GM12878 (cell line): ENCODE measurements at regions not wholly inside any gene's neighbourhood (a gene's known extent, or its start where the extent isn't known, plus 50 kb on each side); places are given as distances from the start of the nearest gene placed in this dataset.

ENCODE experiments used
- ATAC-seq: fragments of 200-7000 bp; cut with Tn5 transposase; 3 replicates; pipeline ENCODE4 v1.9.1; 2020; ENCODE audit warnings: mild to moderate bottlenecking, moderate library complexity
- BruUV-seq: library from RNA; stranded (reverse); fragments of 400-500 nt; replicated peaks from 2 replicates; lab custom pipeline; 2021; lab: Mats Ljungman, UMichigan
- CTCF ChIA-PET: fragments of 300-600 bp; sonication (Branson Sonifier 250); formaldehyde crosslinking; extraction: SDS; loops from one replicate; lab custom pipeline; 2021; ENCODE audit warnings: inconsistent platforms; lab: Yijun Ruan, JAX
- POLR2A ChIA-PET: fragments of 350-600 bp; formaldehyde crosslinking; extraction: SDS; loops from one replicate; lab custom pipeline; 2021; ENCODE audit warnings: inconsistent platforms; lab: Charles Lee
- RAD21 ChIA-PET: fragments of 300-600 bp; sonication (Branson Sonifier 250); formaldehyde crosslinking; loops from one replicate; lab custom pipeline; 2023; ENCODE audit warnings: antibody characterized with exemption; ENCODE audit not compliant: unreplicated experiment; lab: Charles Lee
- SMC1A ChIA-PET: fragments of 300-600 bp; sonication (Branson Sonifier 250); formaldehyde crosslinking; loops from one replicate; lab custom pipeline; 2023; ENCODE audit not compliant: unreplicated experiment, uncharacterized antibody; lab: Charles Lee
- DNase-seq: peaks from one replicate; pipeline ENCODE4 v3.0.0-alpha.2; 2011; ENCODE audit warnings: low read depth, low spot score
- FAIRE-seq: peaks from 3 replicates; lab custom pipeline; 2011; peaks lifted over from hg19 to GRCh38; lab: Jason Lieb, UNC
- H2AFZ ChIP-seq: 2 replicates; pipeline ENCODE4 v1.6.0; 2011; ENCODE audit warnings: low read depth, low read length, control low read depth; ENCODE audit not compliant: control insufficient read depth
- H3K27ac ChIP-seq: 2 replicates; pipeline ENCODE4 v1.5.1; 2011; ENCODE audit warnings: control low read depth; ENCODE audit not compliant: control insufficient read depth, insufficient read depth
- H3K27me3 ChIP-seq, 2 experiments: replicated peaks in 1 of 2; 2 replicates each; pipeline versions ENCODE4 v1.6.0 to v1.6.1; 2011; ENCODE audit warnings: low read length in 1 of 2; ENCODE audit not compliant: control insufficient read depth in 2 of 2, insufficient read depth in 2 of 2
- H3K36me3 ChIP-seq, 2 experiments: 2 replicates each; pipeline ENCODE4 v1.5.1; 2011; ENCODE audit warnings: low read length in 1 of 2; ENCODE audit not compliant: control insufficient read depth in 2 of 2, insufficient read depth in 2 of 2
- H3K4me1 ChIP-seq: 2 replicates; pipeline ENCODE4 v1.6.1; 2011; ENCODE audit warnings: mild to moderate bottlenecking, low read length, moderate library complexity, mixed read lengths; ENCODE audit not compliant: control insufficient read depth, insufficient read depth
- H3K4me2 ChIP-seq: 2 replicates; pipeline ENCODE4 v1.6.0; 2011; ENCODE audit warnings: control low read depth; ENCODE audit not compliant: control insufficient read depth, insufficient read depth
- H3K4me3 ChIP-seq: fragments of 200-600 bp; sonication (generic); 2 replicates; pipeline ENCODE4 v1.5.1; 2016
- H3K79me2 ChIP-seq: 2 replicates; pipeline ENCODE4 v1.6.0; 2011; ENCODE audit warnings: low read length; ENCODE audit not compliant: control insufficient read depth, insufficient read depth
- H3K9ac ChIP-seq: 2 replicates; pipeline ENCODE4 v1.8.0; 2011; ENCODE audit warnings: low read length, control low read depth, mixed read lengths; ENCODE audit not compliant: control insufficient read depth, insufficient read depth
- H3K9me3 ChIP-seq: replicated peaks from 3 replicates; pipeline ENCODE4 v1.5.1; 2011; ENCODE audit warnings: mild to moderate bottlenecking, low read length; ENCODE audit not compliant: control insufficient read depth, insufficient read depth
- H4K20me1 ChIP-seq: 2 replicates; pipeline ENCODE4 v1.6.0; 2011; ENCODE audit not compliant: control insufficient read depth, insufficient read depth
- CBFB ChIP-seq: IDR thresholded peaks from 2 replicates; pipeline ENCODE4 v1.6.1; 2016; ENCODE audit warnings: antibody characterized with exemption, low read depth
- EGR1 ChIP-seq, 2 experiments: IDR thresholded peaks; 1 replicate in 1 of 2; 2 replicates in 1 of 2; pipeline ENCODE4 v1.6.1; 2011 to 2012; ENCODE audit warnings: low read depth in 2 of 2, low read length in 2 of 2, borderline replicate concordance in 1 of 2, mild to moderate bottlenecking in 1 of 2, moderate library complexity in 1 of 2
- EZH2 ChIP-seq: IDR thresholded peaks from 2 replicates; pipeline ENCODE4 v1.6.1; 2012; ENCODE audit warnings: low read depth, mild to moderate bottlenecking, control low read depth, inconsistent platforms, low read length, borderline replicate concordance; ENCODE audit not compliant: control insufficient read depth
- IKZF2 ChIP-seq, 2 experiments: fragments of 450-650 bp; IDR thresholded peaks; 2 replicates each; pipeline ENCODE4 v1.6.1; 2017; ENCODE audit warnings: mild to moderate bottlenecking in 2 of 2, moderate library complexity in 2 of 2
- KLF5 ChIP-seq: fragments of 450-650 bp; IDR thresholded peaks from 2 replicates; pipeline ENCODE4 v1.6.1; 2014; ENCODE audit warnings: mild to moderate bottlenecking; ENCODE audit not compliant: partially characterized antibody
- NFIC ChIP-seq: IDR thresholded peaks from 2 replicates; pipeline ENCODE4 v1.6.1; 2012; ENCODE audit warnings: low read depth, mild to moderate bottlenecking, inconsistent platforms, low read length, moderate library complexity
- STAT1 ChIP-seq: fragments of 450-650 bp; conservative IDR thresholded peaks from 2 replicates; pipeline ENCODE4 v1.6.1; 2014; ENCODE audit warnings: antibody characterized with exemption, mild to moderate bottlenecking
- ZNF207 ChIP-seq: fragments of 450-650 bp; IDR thresholded peaks from 2 replicates; pipeline ENCODE4 v1.6.1; 2014; ENCODE audit warnings: antibody characterized with exemption, mild to moderate bottlenecking, borderline replicate concordance
- ZZZ3 ChIP-seq: IDR thresholded peaks from 2 replicates; pipeline ENCODE4 v1.6.1; 2011; ENCODE audit warnings: low read depth; ENCODE audit not compliant: control insufficient read depth, insufficient read length
- WGBS: methylation state at CpG from one replicate; pipeline ENCODE4 v1.1.6; 2016; ENCODE audit warnings: low lambda C conversion rate; ENCODE audit not compliant: insufficient replicate concordance, insufficient coverage; ENCODE audit errors: missing lambda C conversion rate; 5-methylcytosine and 5-hydroxymethylcytosine counted together
- in situ Hi-C: fragments of 300-500 bp; cut with MboI; formaldehyde crosslinking; loops from 9 replicates; pipeline ENCODE4 v1.14.3; 2018; ENCODE audit warnings: mixed read lengths
- intact Hi-C: fragments of 100-400 bp; cut with micrococcal nuclease; formaldehyde crosslinking; loops from one replicate; pipeline ENCODE4 v1.14.2; 2022; ENCODE audit not compliant: unreplicated experiment

DNA sequence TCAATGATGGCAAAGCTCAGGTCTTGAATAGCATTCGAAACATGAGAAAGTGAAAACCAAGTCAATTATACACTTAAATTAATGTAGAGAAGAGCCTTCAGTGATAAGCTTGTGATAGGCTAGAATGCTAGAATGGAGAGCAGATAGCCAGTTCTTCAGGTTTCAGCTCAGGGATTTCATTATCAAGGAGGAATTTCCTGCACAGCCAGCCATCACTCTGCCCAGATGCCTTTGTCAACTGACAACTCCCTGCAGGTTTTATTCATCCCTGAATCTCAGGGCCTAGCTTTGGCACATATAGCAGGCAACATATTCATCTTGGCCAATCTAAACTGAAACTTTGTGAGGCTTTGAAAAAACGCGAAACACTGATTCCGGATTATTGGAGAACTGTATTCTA is 199.3 kb upstream of the CDH6 start:
- POLR2A ChIA-PET: no interaction called here
- TF ChIP-seq IKZF2 (IDR thresholded peaks at IDR 0.05) (no peak), EZH2 (no peak), ZNF207 (no peak)
- in situ Hi-C loops: no loop called here
- RAD21 ChIA-PET: no interaction called here
- no peaks in the 10 kb centered on the region for H3K27me3 ChIP-seq
- no peaks in the 10 kb centered on the region for H3K79me2 ChIP-seq
- intact Hi-C loops: no loop called here
- ATAC-seq: no peak
- no peak for DNase-seq
- H3K4me3 ChIP-seq: no peak overlapping the region
- no peak overlapping the region for H2AFZ ChIP-seq
- H3K36me3 ChIP-seq: no peaks in the 10 kb centered on the region
- no peaks in the 10 kb centered on the region for H3K4me1 ChIP-seq
- no peak overlapping the region for H3K9ac ChIP-seq
- H3K9me3 ChIP-seq: no peaks in the 10 kb centered on the region
- SMC1A ChIA-PET: no interaction called here
- H3K27ac ChIP-seq: no peak overlapping the region
- CTCF ChIA-PET: interaction anchor here (1.4 kb wide), 1 partner anchor 238 kb away, joined by 3 read pairs; no protein-coding TSS in a partner anchor
- H4K20me1 ChIP-seq: no peaks in the 10 kb centered on the region
- H3K4me2 ChIP-seq: no peak overlapping the region
- no peak for FAIRE-seq
- no TSS peak for BruUV-seq
- WGBS: 34% methylated on average over 4 of the region's 4 CpGs

DNA sequence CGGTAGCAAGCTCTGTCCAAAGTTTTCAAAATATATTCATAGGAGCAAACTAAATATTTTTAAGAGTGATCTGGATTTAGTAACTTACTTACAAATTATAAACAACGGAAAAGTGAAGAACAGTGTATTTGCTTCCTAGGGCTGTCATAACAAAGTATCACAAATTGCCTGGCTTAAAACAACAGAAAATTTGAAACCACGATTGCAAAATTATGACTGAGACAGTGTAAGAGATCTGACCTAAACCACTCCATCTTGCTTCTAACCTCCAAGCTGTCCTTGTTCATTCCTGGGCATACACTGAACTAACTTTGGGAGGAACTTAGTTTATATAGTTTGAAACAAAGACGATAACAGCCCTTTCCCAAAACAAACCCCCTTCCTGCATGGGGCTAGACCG is 202.0 kb upstream of the CDH6 start:
- intact Hi-C loops: no loop called here
- H3K4me3 ChIP-seq: no peak overlapping the region
- H3K27ac ChIP-seq: no peak overlapping the region
- CTCF ChIA-PET: no interaction called here
- no peaks in the 10 kb centered on the region for H3K27me3 ChIP-seq
- no peak overlapping the region for H3K4me2 ChIP-seq
- TF ChIP-seq KLF5 (no peak), STAT1 (no peak), ZZZ3 (no peak), EGR1 (IDR thresholded peaks at IDR 0.05; ENCODE audit: borderline replicate concordance in 1 of 2, low read depth in 2 of 2, low read length in 2 of 2) (no peak), NFIC (no peak), CBFB (no peak)
- TF ChIP-seq, all 136 proteins: peak for 0
- Histone ChIP-seq H3K79me2 (no peaks in the 10 kb centered on the region), H3K9me3 (no peaks in the 10 kb centered on the region), H3K4me1 (no peaks in the 10 kb centered on the region), H3K9ac (no peak overlapping the region), H2AFZ (no peak overlapping the region), H4K20me1 (no peaks in the 10 kb centered on the region), H3K36me3 (no peaks in the 10 kb centered on the region)
- ChIA-PET SMC1A (interaction anchor here (1.0 to 1.5 kb wide), 3 partner anchors 9 to 56 kb away, joined by 3 read pairs; no protein-coding TSS in a partner anchor), RAD21 (interaction anchor here (1.0 kb wide), 1 partner anchor 9 kb away, joined by 3 read pairs; no protein-coding TSS in a partner anchor), POLR2A (no interaction called here)
- 37% methylated on average over 5 of the region's 5 CpGs for WGBS
- ATAC-seq (no peak), FAIRE-seq (no peak), DNase-seq (no peak)
- in situ Hi-C loops: no loop called here
- BruUV-seq: no TSS peak
